ENCODE measurements at regions not wholly inside any gene's neighbourhood (a gene's known extent, or its start where the extent isn't known, plus 50 kb on each side); places are given as distances from the start of the nearest gene placed in this dataset.
"Not testable (repeated sequence)": the region's sequence is repeated elsewhere in the genome, so short reads cannot be mapped to it uniquely, and the experiment has no call there.

- H3K36me3 ChIP-seq = no peaks in the 10 kb centered on the region
- H3K27me3 ChIP-seq = no peaks in the 10 kb centered on the region
- H3K27ac ChIP-seq (replicated peaks in 1 of 4) = no peak overlapping the region
- no peak overlapping the region for H3K4me3 ChIP-seq
- no peaks in the 10 kb centered on the region for H3K9me3 ChIP-seq
- intact Hi-C loops (cut with DNase I) = no loop called here
- WGBS = 66% methylated on average over 1 of the region's 1 CpG
- TF ChIP-seq CTCF (IDR thresholded peaks at IDR 0.05) (no peak), POLR2AphosphoS5 (IDR thresholded peaks at IDR 0.05) (no peak), POLR2A (IDR thresholded peaks at IDR 0.05; ENCODE audit: low read depth) (no peak), EP300 (IDR thresholded peaks at IDR 0.05) (no peak)
- H3K4me1 ChIP-seq = no peaks in the 10 kb centered on the region
- DNase-seq (ENCODE audit: extremely low spot score) = no peak
Measured at GRCh38 chr14:43338713-43339112, 1168.4 kb downstream of the FSCB start.

- no peaks in the 10 kb centered on the region for H3K9me3 ChIP-seq
- no peaks in the 10 kb centered on the region for H3K4me1 ChIP-seq
- intact Hi-C loops (cut with DNase I) = no loop called here
- 61% methylated on average over 2 of the region's 2 CpGs for WGBS
- DNase-seq (ENCODE audit: extremely low spot score) = no peak
- no peak overlapping the region for H3K27ac ChIP-seq (replicated peaks in 1 of 4)
- H3K36me3 ChIP-seq = no peaks in the 10 kb centered on the region
- TF ChIP-seq CTCF (IDR thresholded peaks at IDR 0.05) = no peak
- no peak for TF ChIP-seq POLR2A (IDR thresholded peaks at IDR 0.05; ENCODE audit: low read depth)
- H3K27me3 ChIP-seq = no peaks in the 10 kb centered on the region
- no peak overlapping the region for H3K4me3 ChIP-seq
Measured at GRCh38 chr14:43336351-43336750, 1170.7 kb downstream of the FSCB start.

- H3K4me3 ChIP-seq; H3K36me3 ChIP-seq; H3K27me3 ChIP-seq; H3K4me1 ChIP-seq; intact Hi-C loops (cut with DNase I); DNase-seq (ENCODE audit: extremely low spot score); H3K9me3 ChIP-seq; H3K27ac ChIP-seq (replicated peaks in 1 of 4): not testable (repeated sequence)
- 68% methylated on average over 3 of the region's 24 CpGs for WGBS
Measured at GRCh38 chr14:43326501-43327407, 1180.3 kb downstream of the FSCB start.

GRCh38 chr14:43316427-43316826 lies 1190.7 kb downstream of the FSCB start:
- Histone ChIP-seq H3K9me3 (no peaks in the 10 kb centered on the region), H3K36me3 (no peaks in the 10 kb centered on the region), H3K4me3 (no peak overlapping the region), H3K27ac (replicated peaks in 1 of 4) (no peak overlapping the region), H3K4me1 (no peaks in the 10 kb centered on the region), H3K27me3 (no peaks in the 10 kb centered on the region)
- intact Hi-C loops (cut with DNase I) = no loop called here
- no peak for DNase-seq (ENCODE audit: extremely low spot score)
- 69% methylated on average over 2 of the region's 2 CpGs for WGBS
- TF ChIP-seq POLR2A (IDR thresholded peaks at IDR 0.05; ENCODE audit: low read depth) (no peak), EP300 (IDR thresholded peaks at IDR 0.05) (no peak), POLR2AphosphoS5 (IDR thresholded peaks at IDR 0.05) (no peak), CTCF (IDR thresholded peaks at IDR 0.05) (no peak)

GRCh38 chr14:43313719-43314118 lies 1193.4 kb downstream of the FSCB start:
- DNase-seq (ENCODE audit: extremely low spot score) = no peak
- H3K36me3 ChIP-seq = no peaks in the 10 kb centered on the region
- no peak overlapping the region for H3K4me3 ChIP-seq
- 79% methylated on average over 1 of the region's 1 CpG for WGBS
- intact Hi-C loops (cut with DNase I) = no loop called here
- no peak overlapping the region for H3K27ac ChIP-seq (replicated peaks in 1 of 4)
- H3K27me3 ChIP-seq = no peaks in the 10 kb centered on the region
- H3K9me3 ChIP-seq = no peaks in the 10 kb centered on the region
- TF ChIP-seq POLR2AphosphoS5 (IDR thresholded peaks at IDR 0.05) = no peak
- no peak for TF ChIP-seq POLR2A (IDR thresholded peaks at IDR 0.05; ENCODE audit: low read depth)
- no peak for TF ChIP-seq EP300 (IDR thresholded peaks at IDR 0.05)
- TF ChIP-seq CTCF (IDR thresholded peaks at IDR 0.05) = no peak
- no peaks in the 10 kb centered on the region for H3K4me1 ChIP-seq
